ENCODE measurements at regions not wholly inside any gene's neighbourhood (a gene's known extent, or its start where the extent isn't known, plus 50 kb on each side); places are given as distances from the start of the nearest gene placed in this dataset.

- H4K91ac ChIP-seq (replicated peaks; ENCODE audit: insufficient read length, low read length) = no peak overlapping the region
- no peak overlapping the region for H3K56ac ChIP-seq (replicated peaks; ENCODE audit: insufficient read length, low read depth, low read length)
- H3K23me2 ChIP-seq (ENCODE audit: low read depth, low read length) = no peaks in the 10 kb centered on the region
- no peak overlapping the region for H3K18ac ChIP-seq (ENCODE audit: extremely low read depth, low read length)
- no peak overlapping the region for H2BK12ac ChIP-seq (ENCODE audit: low read depth, low read length)
- no peak overlapping the region for H3K23ac ChIP-seq (ENCODE audit: insufficient read length)
- no peak overlapping the region for H3K14ac ChIP-seq (ENCODE audit: insufficient read length)
- H3K9ac ChIP-seq (replicated peaks in 1 of 4; ENCODE audit: extremely low read depth in 1 of 4, low read depth in 3 of 4, low read length in 3 of 4) = no peak overlapping the region
- H4K20me1 ChIP-seq (replicated peaks in 1 of 2; ENCODE audit: control insufficient read depth in 1 of 2, insufficient read depth in 2 of 2, low read length in 2 of 2) = no peaks in the 10 kb centered on the region
- H4K8ac ChIP-seq (ENCODE audit: extremely low read depth, insufficient read depth, low read length) = no peak overlapping the region
- H3K27me3 ChIP-seq (replicated peaks in 1 of 4; ENCODE audit: control insufficient read depth in 3 of 4, extremely low read depth in 1 of 4, insufficient read depth in 3 of 4, low read length in 3 of 4) = no peaks in the 10 kb centered on the region
- peaks cover 0 to 8% (median 0%) of the 10 kb centered on the region in 4 experiments; a peak in 1 of 7 replicates for H3K4me1 ChIP-seq (replicated peaks in 1 of 4; ENCODE audit: control insufficient read depth in 3 of 4, insufficient read depth in 4 of 4, low read length in 3 of 4)
- no peaks in the 10 kb centered on the region for H3K9me3 ChIP-seq (ENCODE audit: insufficient read depth in 2 of 2, low read depth in 1 of 2, low read length in 1 of 2)
- H3K79me1 ChIP-seq (ENCODE audit: low read depth, low read length) = no peaks in the 10 kb centered on the region
- H3K4ac ChIP-seq (replicated peaks; ENCODE audit: insufficient read length, low read depth, low read length) = no peak overlapping the region
- H4K5ac ChIP-seq (ENCODE audit: insufficient read length, low read depth, low read length) = no peak overlapping the region
- H3K27ac ChIP-seq (ENCODE audit: low read depth, low read length) = no peak overlapping the region
- H3K4me2 ChIP-seq (ENCODE audit: insufficient read depth in 1 of 2, low read depth in 2 of 2, low read length in 2 of 2) = no peak overlapping the region
- H2BK15ac ChIP-seq (ENCODE audit: low read length) = no peak overlapping the region
- FAIRE-seq = peak; percentile 19
- H2AFZ ChIP-seq (ENCODE audit: low read length) = no peak overlapping the region
- CTCF ChIA-PET (ENCODE audit: partially characterized antibody) = interaction anchor here (0.9 to 1.5 kb wide), 3 partner anchors 13 to 49 kb away, joined by 3 read pairs; no protein-coding TSS in a partner anchor
- POLR2A ChIA-PET (ENCODE audit: partially characterized antibody) = no interaction called here
- H2BK5ac ChIP-seq (ENCODE audit: low read depth, low read length) = no peak overlapping the region
- no peaks in the 10 kb centered on the region for H3K79me2 ChIP-seq (ENCODE audit: control insufficient read depth in 1 of 2, insufficient read depth in 2 of 2, low read length in 2 of 2)
- no peak overlapping the region for H3K4me3 ChIP-seq (ENCODE audit: extremely low read depth in 1 of 4, insufficient read depth in 2 of 4, low read depth in 3 of 4, low read length in 4 of 4)
- no peak overlapping the region for H2AK5ac ChIP-seq (ENCODE audit: low read depth, low read length)
- H2BK20ac ChIP-seq (ENCODE audit: low read length) = no peak overlapping the region
- no peak overlapping the region for H2BK120ac ChIP-seq (replicated peaks; ENCODE audit: low read depth, low read length)
- no peaks in the 10 kb centered on the region for H3K36me3 ChIP-seq (ENCODE audit: control insufficient read depth in 2 of 4, insufficient read depth in 4 of 4, low read length in 3 of 4)
- DNase-seq (ENCODE audit: low read depth in 1 of 2, low spot score in 2 of 2) = no peak
- TF ChIP-seq CHD2 (IDR thresholded peaks at IDR 0.05; ENCODE audit: low read length) = no peak
- TF ChIP-seq ATF3 (IDR thresholded peaks at IDR 0.05; ENCODE audit: insufficient read depth, low read depth, low read length) = no peak
- TF ChIP-seq EP300 (IDR thresholded peaks at IDR 0.05; ENCODE audit: borderline replicate concordance in 1 of 2, low read depth in 2 of 2, low read length in 2 of 2) = no peak
- no peak for TF ChIP-seq RAD21 (IDR thresholded peaks at IDR 0.05 in 1 of 2, conservative IDR thresholded peaks at IDR 0.05 in 1 of 2; ENCODE audit: low read depth in 2 of 2, low read length in 2 of 2)
- no peak for TF ChIP-seq CEBPB (IDR thresholded peaks at IDR 0.05; ENCODE audit: low read depth, low read length)
- no peak for TF ChIP-seq NRF1 (IDR thresholded peaks at IDR 0.05; ENCODE audit: low read depth, low read length)
- no peak for TF ChIP-seq E2F6 (IDR thresholded peaks at IDR 0.05)
- no peak for TF ChIP-seq GABPA (IDR thresholded peaks at IDR 0.05; ENCODE audit: borderline replicate concordance, insufficient read depth, low read length)
- TF ChIP-seq POU5F1 (IDR thresholded peaks at IDR 0.05; ENCODE audit: low read depth, low read length) = no peak
- no peak for TF ChIP-seq BACH1 (IDR thresholded peaks at IDR 0.05; ENCODE audit: low read length)
- TF ChIP-seq SIRT6 (IDR thresholded peaks at IDR 0.05; ENCODE audit: low read length) = no peak
- no peak for TF ChIP-seq POLR2AphosphoS5 (IDR thresholded peaks at IDR 0.05; ENCODE audit: low read depth, low read length)
- TF ChIP-seq ASH2L (IDR thresholded peaks at IDR 0.05; ENCODE audit: low read length) = no peak
- no peak for TF ChIP-seq RXRA (IDR thresholded peaks at IDR 0.05; ENCODE audit: insufficient read depth, low read depth, low read length)
- no peak for TF ChIP-seq JUN (IDR thresholded peaks at IDR 0.05; ENCODE audit: low read depth, low read length)
These were observed 284.2 kb downstream of the HACE1 start for GRCh38 chr6:104575536-104575935.

All from H1 (cell line).